ENCODE measurements at regions not wholly inside any gene's neighbourhood (a gene's known extent, or its start where the extent isn't known, plus 50 kb on each side); places are given as distances from the start of the nearest gene placed in this dataset.

- no peak for TF ChIP-seq ZFP30 (CRISPR knock-in tag; IDR thresholded peaks at IDR 0.05)
- TF ChIP-seq PPARA (CRISPR knock-in tag; IDR thresholded peaks at IDR 0.05; ENCODE audit: borderline replicate concordance) = no peak
- TF ChIP-seq, protein P1, sequence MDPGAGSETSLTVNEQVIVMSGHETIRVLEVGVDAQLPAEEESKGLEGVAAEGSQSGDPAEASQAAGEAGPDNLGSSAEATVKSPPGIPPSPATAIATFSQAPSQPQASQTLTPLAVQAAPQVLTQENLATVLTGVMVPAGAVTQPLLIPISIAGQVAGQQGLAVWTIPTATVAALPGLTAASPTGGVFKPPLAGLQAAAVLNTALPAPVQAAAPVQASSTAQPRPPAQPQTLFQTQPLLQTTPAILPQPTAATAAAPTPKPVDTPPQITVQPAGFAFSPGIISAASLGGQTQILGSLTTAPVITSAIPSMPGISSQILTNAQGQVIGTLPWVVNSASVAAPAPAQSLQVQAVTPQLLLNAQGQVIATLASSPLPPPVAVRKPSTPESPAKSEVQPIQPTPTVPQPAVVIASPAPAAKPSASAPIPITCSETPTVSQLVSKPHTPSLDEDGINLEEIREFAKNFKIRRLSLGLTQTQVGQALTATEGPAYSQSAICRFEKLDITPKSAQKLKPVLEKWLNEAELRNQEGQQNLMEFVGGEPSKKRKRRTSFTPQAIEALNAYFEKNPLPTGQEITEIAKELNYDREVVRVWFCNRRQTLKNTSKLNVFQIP (CRISPR knock-in tag; IDR thresholded peaks at IDR 0.05; ENCODE audit: borderline replicate concordance, low read depth) = no peak
- TF ChIP-seq CREB5 (CRISPR knock-in tag; IDR thresholded peaks at IDR 0.05; ENCODE audit: low read depth) = no peak
- TF ChIP-seq OSR1 (CRISPR knock-in tag; IDR thresholded peaks at IDR 0.05) = no peak
- no peak for TF ChIP-seq ARNTL (CRISPR knock-in tag; IDR thresholded peaks at IDR 0.05; ENCODE audit: borderline replicate concordance, low read depth)
- TF ChIP-seq, protein P2, sequence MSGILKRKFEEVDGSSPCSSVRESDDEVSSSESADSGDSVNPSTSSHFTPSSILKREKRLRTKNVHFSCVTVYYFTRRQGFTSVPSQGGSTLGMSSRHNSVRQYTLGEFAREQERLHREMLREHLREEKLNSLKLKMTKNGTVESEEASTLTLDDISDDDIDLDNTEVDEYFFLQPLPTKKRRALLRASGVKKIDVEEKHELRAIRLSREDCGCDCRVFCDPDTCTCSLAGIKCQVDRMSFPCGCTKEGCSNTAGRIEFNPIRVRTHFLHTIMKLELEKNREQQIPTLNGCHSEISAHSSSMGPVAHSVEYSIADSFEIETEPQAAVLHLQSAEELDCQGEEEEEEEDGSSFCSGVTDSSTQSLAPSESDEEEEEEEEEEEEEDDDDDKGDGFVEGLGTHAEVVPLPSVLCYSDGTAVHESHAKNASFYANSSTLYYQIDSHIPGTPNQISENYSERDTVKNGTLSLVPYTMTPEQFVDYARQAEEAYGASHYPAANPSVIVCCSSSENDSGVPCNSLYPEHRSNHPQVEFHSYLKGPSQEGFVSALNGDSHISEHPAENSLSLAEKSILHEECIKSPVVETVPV (CRISPR knock-in tag; IDR thresholded peaks at IDR 0.05) = no peak
- TF ChIP-seq ZNF70 (CRISPR knock-in tag; IDR thresholded peaks at IDR 0.05) = no peak
- TF ChIP-seq ZNF8 (CRISPR knock-in tag; IDR thresholded peaks at IDR 0.05) = no peak
Observed at GRCh38 chr1:168911370-168911769, 182.4 kb upstream of the DPT start.
